Adrenal gland (tissue), 9 donors: ENCODE measurements at regions not wholly inside any gene's neighbourhood (a gene's known extent, or its start where the extent isn't known, plus 50 kb on each side); places are given as distances from the start of the nearest gene placed in this dataset.

ENCODE experiments used
- DNase-seq, 7 donors: peaks; one replicate each; pipeline ENCODE4 v3.0.0-alpha.2; 2019 to 2020
- H3K27ac ChIP-seq, 5 donors: fragments of 200-600 bp; sonication (generic) in 4 of 5; 1 replicate in 3 of 5; 2 replicates in 2 of 5; pipeline versions ENCODE4 v1.5.1 to v1.8.0; 2016 to 2020; ENCODE audit warnings: mild to moderate bottlenecking in 1 of 5
- H3K27me3 ChIP-seq: fragments of 200-600 bp; 2 replicates; pipeline ENCODE4 v1.8.0; 2021
- H3K36me3 ChIP-seq, 2 donors: fragments of 200-600 bp; replicated peaks in 1 of 2; 1 replicate in 1 of 2; 2 replicates in 1 of 2; pipeline versions ENCODE4 v1.5.1 to v1.8.0; 2018 to 2022
- H3K4me1 ChIP-seq, 2 donors: fragments of 200-600 bp; replicated peaks in 1 of 2; 1 replicate in 1 of 2; 2 replicates in 1 of 2; pipeline versions ENCODE4 v1.5.1 to v1.8.0; 2018 to 2021
- H3K4me3 ChIP-seq, 4 donors: fragments of 200-600 bp; sonication (generic) in 3 of 4; one replicate each; pipeline ENCODE4 v1.5.1; 2016 to 2018
- H3K9me3 ChIP-seq, 3 donors: fragments of 200-600 bp; sonication (generic) in 1 of 3; replicated peaks in 1 of 3; 1 replicate in 2 of 3; 2 replicates in 1 of 3; pipeline versions ENCODE4 v1.5.1 to v1.8.0; 2016 to 2021
- CTCF ChIP-seq, 6 experiments: fragments of 450-650 bp in 4 of 6; fragments of 200-600 bp in 2 of 6; sonication (generic) in 1 of 6; IDR thresholded peaks; 1 replicate in 5 of 6; 2 replicates in 1 of 6; pipeline versions ENCODE4 v1.5.1 to v1.8.0; 2016 to 2021; ENCODE audit warnings: antibody characterized with exemption in 6 of 6, mild to moderate bottlenecking in 2 of 6, moderate library complexity in 1 of 6
- POLR2A ChIP-seq, 2 donors: fragments of 450-650 bp; IDR thresholded peaks; one replicate each; pipeline ENCODE4 v1.6.1; 2017; ENCODE audit warnings: antibody characterized with exemption in 2 of 2, mild to moderate bottlenecking in 2 of 2, moderate library complexity in 1 of 2
- WGBS, 4 donors: extraction: QIAGEN DNeasy Blood & Tissue Kit in 2 of 4; methylation state at CpG; one replicate each; pipeline versions ENCODE4 v1.1.5 to v1.1.7; 2013 to 2017; 5-methylcytosine and 5-hydroxymethylcytosine counted together
- intact Hi-C, 2 donors: fragments of 100-400 bp; cut with DNase I; formaldehyde crosslinking; loops; one replicate each; pipeline versions ENCODE4 v1.14.1 to v1.15.0; 2022 to 2023
- donor health status: healthy with polysubstance abuse.
- donor health status: Bipolar disorder and iron deficiency.
- donor health status: DM: yes; HTN: yes; CAD: no.
- donor health status: DM: no; HTN: no; CAD: no.
- donor health status: DM: no; HTN: no; CAD: no.

GRCh38 chr15:61519296-61519695, 290.2 kb upstream of the RORA start:
- H3K36me3 ChIP-seq, result no peaks in the 10 kb centered on the region
- no peak overlapping the region for H3K27ac ChIP-seq
- H3K27me3 ChIP-seq, result no peaks in the 10 kb centered on the region
- H3K4me3 ChIP-seq, result no peak overlapping the region
- TF ChIP-seq CTCF (IDR thresholded peaks at IDR 0.05), result no peak
- TF ChIP-seq POLR2A (IDR thresholded peaks at IDR 0.05), result no peak
- no peaks in the 10 kb centered on the region for H3K4me1 ChIP-seq
- 56 to 80% (median 72%) methylated on average over 1 of the region's 1 CpG for WGBS, 4 donors
- H3K9me3 ChIP-seq, result no peaks in the 10 kb centered on the region
- intact Hi-C loops, result no loop called here
- DNase-seq, result no peak

- intact Hi-C loops, result no loop called here
- WGBS, 4 donors, result 78 to 88% (median 85%) methylated on average over 7 of the region's 7 CpGs
- Histone ChIP-seq H3K36me3 (no peaks in the 10 kb centered on the region), H3K27ac (no peak overlapping the region), H3K27me3 (no peaks in the 10 kb centered on the region), H3K4me3 (no peak overlapping the region), H3K9me3 (no peaks in the 10 kb centered on the region), H3K4me1 (no peaks in the 10 kb centered on the region)
- no peak for DNase-seq
- TF ChIP-seq POLR2A (IDR thresholded peaks at IDR 0.05), result no peak
- no peak for TF ChIP-seq CTCF (IDR thresholded peaks at IDR 0.05)
Observed at GRCh38 chr15:61518191-61518950, 289.3 kb upstream of the RORA start.

GRCh38 chr15:61517776-61518175, 288.7 kb upstream of the RORA start:
- TF ChIP-seq POLR2A (IDR thresholded peaks at IDR 0.05) (no peak), CTCF (IDR thresholded peaks at IDR 0.05) (no peak)
- intact Hi-C loops, result no loop called here
- no peaks in the 10 kb centered on the region for H3K36me3 ChIP-seq
- no peak for DNase-seq
- H3K4me1 ChIP-seq, result no peaks in the 10 kb centered on the region
- H3K27ac ChIP-seq, result no peak overlapping the region
- no peaks in the 10 kb centered on the region for H3K27me3 ChIP-seq
- H3K4me3 ChIP-seq, result no peak overlapping the region
- WGBS, 4 donors, result 84 to 99% (median 93%) methylated on average over 3 of the region's 3 CpGs
- H3K9me3 ChIP-seq, result no peaks in the 10 kb centered on the region

- intact Hi-C loops, result no loop called here
- H3K4me3 ChIP-seq, result no peak overlapping the region
- no peaks in the 10 kb centered on the region for H3K36me3 ChIP-seq
- H3K4me1 ChIP-seq, result no peaks in the 10 kb centered on the region
- H3K27me3 ChIP-seq, result no peaks in the 10 kb centered on the region
- no peak overlapping the region for H3K27ac ChIP-seq
- DNase-seq, result no peak
- H3K9me3 ChIP-seq, result no peaks in the 10 kb centered on the region
- TF ChIP-seq POLR2A (IDR thresholded peaks at IDR 0.05) (no peak), CTCF (IDR thresholded peaks at IDR 0.05) (no peak)
Observed at GRCh38 chr15:61517335-61517734, 288.2 kb upstream of the RORA start.
